Caco-2 (cell line): ENCODE measurements at regions not wholly inside any gene's neighbourhood (a gene's known extent, or its start where the extent isn't known, plus 50 kb on each side); places are given as distances from the start of the nearest gene placed in this dataset.

Experiments used
- BruUV-seq: library from RNA; stranded (reverse); fragments of 400-500 nt; replicated peaks from 2 replicates; lab custom pipeline; 2021; lab: Mats Ljungman, UMichigan
- CTCF ChIA-PET: fragments of 300-600 bp; sonication (Branson Sonifier 250); formaldehyde crosslinking; loops from one replicate; lab custom pipeline; 2022; ENCODE audit warnings: antibody characterized with exemption; lab: Charles Lee
- POLR2A ChIA-PET: fragments of 300-600 bp; sonication (Branson Sonifier 250); formaldehyde crosslinking; loops from one replicate; lab custom pipeline; 2022; ENCODE audit warnings: antibody characterized with exemption; lab: Charles Lee
- DNase-seq, 2 experiments: peaks; one replicate each; pipeline versions ENCODE4 v3.0.0 to v3.0.0-alpha.2; 2020 to 2022
- H3K27me3 ChIP-seq: replicated peaks from 2 replicates; pipeline ENCODE4 v1.6.0; 2011; ENCODE audit warnings: low read length; ENCODE audit not compliant: control insufficient read depth, insufficient read depth
- H3K36me3 ChIP-seq: 2 replicates; pipeline ENCODE4 v1.5.1; 2011; ENCODE audit warnings: low read length; ENCODE audit not compliant: control insufficient read depth, insufficient read depth
- H3K4me1 ChIP-seq: fragments of 250-450 bp; sonication (Bioruptor Pico); 2 replicates; pipeline ENCODE4 v1.5.1; 2020; ENCODE audit warnings: mild to moderate bottlenecking
- H3K4me3 ChIP-seq: 2 replicates; pipeline ENCODE4 v1.5.1; 2011; ENCODE audit warnings: low read depth, mild to moderate bottlenecking, control low read depth, low read length
- H3K9me3 ChIP-seq: fragments of 250-450 bp; sonication (Bioruptor Pico); 2 replicates; pipeline ENCODE4 v1.5.1; 2020; ENCODE audit warnings: mild to moderate bottlenecking, moderate library complexity
- H3K27ac Mint-ChIP-seq: one replicate; pipeline ENCODE4 v1.8.0; 2022; ENCODE audit warnings: mixed read lengths; ENCODE audit not compliant: unreplicated experiment
- H3K27me3 Mint-ChIP-seq: one replicate; pipeline ENCODE4 v1.8.0; 2022; ENCODE audit warnings: mixed read lengths; ENCODE audit not compliant: insufficient read depth, unreplicated experiment
- H3K36me3 Mint-ChIP-seq: one replicate; pipeline ENCODE4 v1.8.0; 2022; ENCODE audit warnings: mild to moderate bottlenecking, mixed read lengths; ENCODE audit not compliant: insufficient read depth, unreplicated experiment
- H3K4me1 Mint-ChIP-seq: one replicate; pipeline ENCODE4 v1.8.0; 2022; ENCODE audit warnings: low read depth, mixed read lengths; ENCODE audit not compliant: unreplicated experiment
- H3K4me3 Mint-ChIP-seq: one replicate; pipeline ENCODE4 v1.8.0; 2022; ENCODE audit warnings: mild to moderate bottlenecking, moderate library complexity, mixed read lengths; ENCODE audit not compliant: unreplicated experiment
- H3K9me3 Mint-ChIP-seq: one replicate; pipeline ENCODE4 v1.8.0; 2022; ENCODE audit warnings: mixed read lengths; ENCODE audit not compliant: unreplicated experiment
- CTCF ChIP-seq, 2 experiments: fragments of 200-600 bp in 1 of 2; IDR thresholded peaks; 1 replicate in 1 of 2; 2 replicates in 1 of 2; pipeline versions ENCODE4 v1.5.1 to v1.8.0; 2011 to 2022; ENCODE audit warnings: antibody characterized with exemption in 1 of 2, control low read depth in 1 of 2, inconsistent platforms in 1 of 2, low read depth in 1 of 2, low read length in 1 of 2, mild to moderate bottlenecking in 1 of 2, moderate library complexity in 1 of 2; ENCODE audit not compliant: insufficient read depth in 1 of 2, severe bottlenecking in 1 of 2, unreplicated experiment in 1 of 2
- intact Hi-C: fragments of 100-400 bp; cut with micrococcal nuclease; formaldehyde crosslinking; loops from one replicate; pipeline ENCODE4 v1.10.0; 2022; ENCODE audit not compliant: unreplicated experiment

GRCh38 chr2:149901231-149901859, 313.8 kb upstream of the MMADHC start:
- Histone ChIP-seq H3K4me3 (no peak overlapping the region), H3K9me3 (no peaks in the 10 kb centered on the region), H3K27me3 (no peaks in the 10 kb centered on the region), H3K36me3 (no peaks in the 10 kb centered on the region), H3K4me1 (no peaks in the 10 kb centered on the region)
- Mint-ChIP-seq H3K27me3 (no peaks in the 10 kb centered on the region), H3K4me3 (no peak overlapping the region), H3K27ac (no peak overlapping the region), H3K36me3 (peaks cover 6% of the 10 kb centered on the region), H3K9me3 (no peaks in the 10 kb centered on the region), H3K4me1 (no peaks in the 10 kb centered on the region)
- BruUV-seq = no TSS peak
- TF ChIP-seq CTCF (IDR thresholded peaks at IDR 0.05; ENCODE audit: insufficient read depth in 1 of 2, low read depth in 1 of 2, low read length in 1 of 2, severe bottlenecking in 1 of 2, unreplicated experiment in 1 of 2) = no peak
- no peak for DNase-seq
- ChIA-PET POLR2A (no interaction called here), CTCF (no interaction called here)
- intact Hi-C loops = no loop called here

- no peak for DNase-seq
- peaks cover 6% of the 10 kb centered on the region for H3K36me3 Mint-ChIP-seq
- intact Hi-C loops = no loop called here
- no peaks in the 10 kb centered on the region for H3K9me3 Mint-ChIP-seq
- no peak overlapping the region for H3K27ac Mint-ChIP-seq
- no TSS peak for BruUV-seq
- Histone ChIP-seq H3K27me3 (no peaks in the 10 kb centered on the region), H3K9me3 (no peaks in the 10 kb centered on the region), H3K4me1 (no peaks in the 10 kb centered on the region), H3K36me3 (no peaks in the 10 kb centered on the region), H3K4me3 (no peak overlapping the region)
- no peak overlapping the region for H3K4me3 Mint-ChIP-seq
- POLR2A ChIA-PET = no interaction called here
- no peak for TF ChIP-seq CTCF (IDR thresholded peaks at IDR 0.05; ENCODE audit: insufficient read depth in 1 of 2, low read depth in 1 of 2, low read length in 1 of 2, severe bottlenecking in 1 of 2, unreplicated experiment in 1 of 2)
- H3K4me1 Mint-ChIP-seq = no peaks in the 10 kb centered on the region
- H3K27me3 Mint-ChIP-seq = no peaks in the 10 kb centered on the region
- CTCF ChIA-PET = no interaction called here
Measured at GRCh38 chr2:149899390-149899789, 311.8 kb upstream of the MMADHC start.

GRCh38 chr2:149894760-149895159, 307.2 kb upstream of the MMADHC start:
- ChIA-PET POLR2A (no interaction called here), CTCF (no interaction called here)
- no TSS peak for BruUV-seq
- Mint-ChIP-seq H3K9me3 (no peaks in the 10 kb centered on the region), H3K36me3 (no peaks in the 10 kb centered on the region), H3K27me3 (no peaks in the 10 kb centered on the region), H3K27ac (no peak overlapping the region), H3K4me3 (no peak overlapping the region), H3K4me1 (no peaks in the 10 kb centered on the region)
- H3K9me3 ChIP-seq = no peaks in the 10 kb centered on the region
- intact Hi-C loops = no loop called here
- DNase-seq = no peak
- no peaks in the 10 kb centered on the region for H3K27me3 ChIP-seq
- H3K4me1 ChIP-seq = no peaks in the 10 kb centered on the region
- H3K4me3 ChIP-seq = no peak overlapping the region
- no peak for TF ChIP-seq CTCF (IDR thresholded peaks at IDR 0.05; ENCODE audit: insufficient read depth in 1 of 2, low read depth in 1 of 2, low read length in 1 of 2, severe bottlenecking in 1 of 2, unreplicated experiment in 1 of 2)
- no peaks in the 10 kb centered on the region for H3K36me3 ChIP-seq
